Left ventricle myocardium inferior (tissue), 1 donor: ENCODE measurements at regions not wholly inside any gene's neighbourhood (a gene's known extent, or its start where the extent isn't known, plus 50 kb on each side); places are given as distances from the start of the nearest gene placed in this dataset.

Source experiments
- DNase-seq: peaks from one replicate; pipeline ENCODE4 v3.0.0-alpha.2; 2020
- H3K27ac ChIP-seq: fragments of 200-600 bp; replicated peaks from 2 replicates; pipeline ENCODE4 v1.8.0; 2021
- H3K27me3 ChIP-seq: fragments of 200-600 bp; 2 replicates; pipeline ENCODE4 v1.8.0; 2021; ENCODE audit warnings: low read depth
- H3K36me3 ChIP-seq: fragments of 200-600 bp; 2 replicates; pipeline ENCODE4 v1.8.0; 2021
- H3K4me1 ChIP-seq: fragments of 200-600 bp; 2 replicates; pipeline ENCODE4 v1.8.0; 2021
- H3K4me3 ChIP-seq: fragments of 200-600 bp; 2 replicates; pipeline ENCODE4 v1.8.0; 2021; ENCODE audit warnings: mild to moderate bottlenecking, moderate library complexity
- H3K9me3 ChIP-seq: fragments of 200-600 bp; replicated peaks from 2 replicates; pipeline ENCODE4 v1.8.0; 2021
- CTCF ChIP-seq: fragments of 200-600 bp; IDR thresholded peaks from 2 replicates; pipeline ENCODE4 v1.8.0; 2021; ENCODE audit warnings: antibody characterized with exemption, mild to moderate bottlenecking, borderline replicate concordance
- intact Hi-C: fragments of 100-400 bp; cut with micrococcal nuclease; formaldehyde crosslinking; loops from one replicate; pipeline ENCODE4 v1.11.0; 2022
- donor health status: DM: no; HTN: yes; CAD: no; lungs with severe emphysema.

- no peak for DNase-seq
- H3K36me3 ChIP-seq, result no peaks in the 10 kb centered on the region
- no peak for TF ChIP-seq CTCF
- H3K9me3 ChIP-seq, result no peaks in the 10 kb centered on the region
- intact Hi-C loops, result no loop called here
- H3K4me1 ChIP-seq, result no peaks in the 10 kb centered on the region
- no peaks in the 10 kb centered on the region for H3K27me3 ChIP-seq
- H3K4me3 ChIP-seq, result no peak overlapping the region
- H3K27ac ChIP-seq, result no peak overlapping the region
Measured at GRCh38 chr4:31455612-31456011, 735.4 kb downstream of the PCDH7 start.

GRCh38 chr4:31458813-31459212 is 738.6 kb downstream of the PCDH7 start:
- Histone ChIP-seq H3K9me3 (peaks cover 8% of the 10 kb centered on the region), H3K27me3 (no peaks in the 10 kb centered on the region), H3K36me3 (no peaks in the 10 kb centered on the region), H3K4me1 (no peaks in the 10 kb centered on the region), H3K4me3 (no peak overlapping the region), H3K27ac (no peak overlapping the region)
- TF ChIP-seq CTCF, result no peak
- no peak for DNase-seq
- intact Hi-C loops, result no loop called here

- intact Hi-C loops, result no loop called here
- no peak for TF ChIP-seq CTCF
- Histone ChIP-seq H3K27ac (no peak overlapping the region), H3K36me3 (no peaks in the 10 kb centered on the region), H3K27me3 (no peaks in the 10 kb centered on the region), H3K4me1 (no peaks in the 10 kb centered on the region), H3K4me3 (no peak overlapping the region), H3K9me3 (peaks cover 13% of the 10 kb centered on the region)
- DNase-seq, result no peak
Measured at GRCh38 chr4:31461421-31461820, 741.3 kb downstream of the PCDH7 start.

- Histone ChIP-seq H3K4me1 (no peaks in the 10 kb centered on the region), H3K9me3 (peaks cover 13% of the 10 kb centered on the region), H3K36me3 (no peaks in the 10 kb centered on the region), H3K27me3 (no peaks in the 10 kb centered on the region), H3K4me3 (no peak overlapping the region), H3K27ac (no peak overlapping the region)
- no peak for DNase-seq
- no peak for TF ChIP-seq CTCF
- intact Hi-C loops, result no loop called here
Measured at GRCh38 chr4:31467781-31468180, 747.6 kb downstream of the PCDH7 start.

GRCh38 chr4:31474221-31474620 is 754.1 kb downstream of the PCDH7 start:
- intact Hi-C loops, result no loop called here
- DNase-seq, result no peak

More at GRCh38 chr4:31474221-31474620, 754.1 kb downstream of the PCDH7 start:
- TF ChIP-seq CTCF, result no peak
- Histone ChIP-seq H3K4me3 (no peak overlapping the region), H3K4me1 (no peaks in the 10 kb centered on the region), H3K9me3 (peaks cover 40% of the 10 kb centered on the region), H3K36me3 (no peaks in the 10 kb centered on the region), H3K27me3 (no peaks in the 10 kb centered on the region), H3K27ac (no peak overlapping the region)
